Activated T-cell treated with anti-CD3 and anti-CD28 coated beads for 48 hours (primary cell): ENCODE measurements at regions not wholly inside any gene's neighbourhood (a gene's known extent, or its start where the extent isn't known, plus 50 kb on each side); places are given as distances from the start of the nearest gene placed in this dataset.

Experiments
- DNase-seq: peaks from one replicate; pipeline ENCODE4 v3.0.0-alpha.2; 2020; ENCODE audit warnings: low read depth

- no peak for DNase-seq
These were observed 739.3 kb upstream of the GCFC2 start for GRCh38 chr2:76450024-76450475.

GRCh38 chr2:76448956-76449355, 738.2 kb upstream of the GCFC2 start:
- no peak for DNase-seq

- DNase-seq = no peak
These were observed 736.6 kb upstream of the GCFC2 start for GRCh38 chr2:76447294-76447693.

- DNase-seq = no peak
These were observed 736.2 kb upstream of the GCFC2 start for GRCh38 chr2:76446872-76447271.

DNA sequence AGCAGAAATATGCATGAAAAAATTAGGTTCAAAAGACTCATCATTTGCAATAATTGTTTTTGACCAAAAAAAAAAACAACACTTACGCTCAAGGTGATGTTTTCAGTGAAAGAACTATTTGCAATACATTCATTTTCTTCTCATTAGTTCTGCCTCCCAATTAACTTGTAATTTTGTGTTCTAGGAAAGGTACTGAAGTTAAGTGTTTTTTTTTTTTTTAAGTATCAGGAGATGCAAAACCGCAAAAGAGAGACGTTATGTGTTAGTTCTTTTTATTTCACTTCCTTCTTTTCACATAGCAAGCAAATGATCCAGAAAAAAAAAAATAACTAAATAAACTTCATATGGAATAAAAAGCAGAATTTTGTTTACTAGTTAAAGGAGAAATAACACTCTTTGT, 735.2 kb upstream of the GCFC2 start:
- DNase-seq = no peak

DNA sequence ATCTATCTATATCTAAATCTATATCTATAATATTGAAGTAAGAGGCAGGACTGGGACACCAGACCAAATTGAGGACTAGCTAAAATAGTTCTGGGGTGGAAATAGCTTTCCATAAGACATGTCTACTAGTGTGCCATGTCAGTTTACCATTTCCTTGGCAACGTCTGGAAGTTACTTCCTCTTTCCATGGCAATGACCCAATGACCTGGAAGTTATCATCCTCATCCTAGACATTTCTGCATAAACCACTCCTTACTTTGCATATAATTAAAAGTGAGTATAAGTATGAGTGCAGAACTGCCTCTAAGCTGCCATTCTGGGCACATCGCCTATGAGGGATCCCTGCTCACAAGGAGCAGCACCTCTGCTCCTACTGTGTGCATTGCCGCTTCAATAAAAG, 734.0 kb upstream of the GCFC2 start:
- DNase-seq = no peak

GRCh38 chr2:76437564-76437963, 726.8 kb upstream of the GCFC2 start:
- no peak for DNase-seq

- no peak for DNase-seq
These were observed 718.7 kb upstream of the GCFC2 start for GRCh38 chr2:76429374-76429773.

GRCh38 chr2:76427452-76427851, 716.7 kb upstream of the GCFC2 start:
- no peak for DNase-seq

DNA sequence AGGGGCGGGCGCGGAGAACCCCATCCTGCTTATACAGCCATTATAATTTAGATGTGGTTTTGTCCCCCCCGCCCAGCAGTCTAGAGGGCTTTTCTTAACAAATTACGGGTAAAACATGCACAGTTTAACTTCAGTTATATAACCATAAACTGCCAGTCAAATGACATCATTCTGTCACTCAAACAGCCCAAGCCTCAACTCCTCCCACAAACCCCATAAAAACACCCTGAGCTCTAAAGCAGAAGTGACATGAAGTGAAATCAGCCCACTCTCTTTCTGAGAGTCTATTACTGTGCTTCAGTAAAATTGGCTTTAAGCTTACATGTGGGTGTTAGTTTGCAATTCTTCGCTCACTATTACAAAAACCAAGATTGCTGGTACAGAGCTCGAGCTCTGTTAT, 705.1 kb upstream of the GCFC2 start:
- no peak for DNase-seq

GRCh38 chr2:76413436-76413835, 702.7 kb upstream of the GCFC2 start:
- no peak for DNase-seq

GRCh38 chr2:76406134-76406855, 695.6 kb upstream of the GCFC2 start:
- no peak for DNase-seq

DNA sequence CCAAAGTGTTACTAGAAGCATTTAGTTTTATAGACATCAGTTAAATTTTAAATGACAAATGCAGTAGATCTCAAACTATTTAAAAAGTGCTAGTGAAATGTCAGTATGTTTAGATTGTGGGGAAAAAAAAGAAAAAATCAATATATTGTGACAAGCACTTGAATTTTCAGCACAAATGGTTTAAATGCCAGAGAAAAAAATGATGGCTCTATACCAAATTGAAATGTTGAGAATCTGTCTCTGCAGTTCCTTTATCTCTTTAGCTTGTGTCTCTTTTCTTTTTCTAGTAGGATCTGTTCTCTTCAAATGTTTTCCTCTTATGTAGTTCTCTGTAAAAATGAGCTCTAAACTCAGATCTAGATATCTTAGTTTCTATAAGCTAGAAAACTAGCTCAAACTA, 682.6 kb upstream of the GCFC2 start:
- no peak for DNase-seq

GRCh38 chr2:76391678-76392077, 681.0 kb upstream of the GCFC2 start:
- no peak for DNase-seq

- no peak for DNase-seq
These were observed 676.6 kb upstream of the GCFC2 start for GRCh38 chr2:76387294-76387693.

- no peak for DNase-seq
These were observed 675.2 kb upstream of the GCFC2 start for GRCh38 chr2:76385943-76386342.

- DNase-seq = no peak
These were observed 670.9 kb upstream of the GCFC2 start for GRCh38 chr2:76381624-76382023.

DNA sequence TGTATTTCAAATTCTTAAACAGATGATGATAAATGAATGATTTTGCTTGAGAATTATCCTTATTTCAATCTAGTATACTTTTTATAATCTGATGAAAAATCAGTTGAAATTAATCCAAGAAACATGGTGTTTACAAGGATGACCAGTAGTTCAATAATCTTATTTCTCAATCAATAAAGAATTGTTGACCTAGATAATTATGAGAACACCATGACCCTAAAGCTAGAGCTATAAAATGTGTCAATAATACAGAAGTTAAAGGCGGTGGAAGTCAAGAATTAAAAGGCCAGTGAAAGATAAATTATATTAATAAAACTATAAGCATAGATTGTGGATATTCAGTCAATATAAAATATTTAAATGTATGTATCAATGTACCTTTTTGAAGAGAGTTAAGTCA, 667.4 kb upstream of the GCFC2 start:
- DNase-seq = no peak

DNA sequence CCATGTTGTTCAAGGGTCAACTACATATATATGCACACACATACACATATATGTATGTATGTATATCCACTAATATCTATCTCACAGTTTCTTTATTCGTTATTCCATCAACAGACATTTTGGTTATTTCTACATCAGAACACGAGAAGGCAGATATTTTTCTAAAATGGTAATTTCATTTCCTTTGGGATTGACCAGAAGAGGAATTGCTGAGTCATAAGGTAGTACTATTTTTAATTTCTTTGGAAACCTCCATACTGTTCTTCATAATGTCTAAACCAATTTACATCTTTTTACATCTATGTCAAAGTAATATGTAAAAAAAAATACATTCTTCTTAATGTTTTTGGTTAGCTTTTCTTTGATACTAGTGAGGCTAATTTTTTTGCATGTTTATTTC, 630.7 kb upstream of the GCFC2 start:
- no peak for DNase-seq

DNA sequence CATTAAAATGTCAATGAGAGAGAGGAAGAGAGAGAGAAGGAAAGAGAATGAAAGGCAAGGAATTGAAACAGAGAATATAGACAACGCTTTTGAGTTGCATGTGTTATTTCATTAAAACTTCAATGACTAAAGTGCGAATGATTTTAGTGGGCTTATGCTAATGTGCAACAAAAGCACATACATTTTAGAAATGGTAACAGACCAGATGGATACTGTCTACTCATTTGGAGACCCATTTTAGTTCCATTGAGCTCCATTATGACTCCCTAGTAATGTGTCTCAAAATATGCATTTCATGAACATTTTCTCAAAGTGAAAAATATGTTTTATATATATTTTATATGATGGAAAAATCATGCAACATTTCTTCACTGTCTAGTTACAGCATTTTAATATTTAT, 622.2 kb upstream of the GCFC2 start:
- no peak for DNase-seq

GRCh38 chr2:76330865-76331264, 620.1 kb upstream of the GCFC2 start:
- DNase-seq = no peak

DNA sequence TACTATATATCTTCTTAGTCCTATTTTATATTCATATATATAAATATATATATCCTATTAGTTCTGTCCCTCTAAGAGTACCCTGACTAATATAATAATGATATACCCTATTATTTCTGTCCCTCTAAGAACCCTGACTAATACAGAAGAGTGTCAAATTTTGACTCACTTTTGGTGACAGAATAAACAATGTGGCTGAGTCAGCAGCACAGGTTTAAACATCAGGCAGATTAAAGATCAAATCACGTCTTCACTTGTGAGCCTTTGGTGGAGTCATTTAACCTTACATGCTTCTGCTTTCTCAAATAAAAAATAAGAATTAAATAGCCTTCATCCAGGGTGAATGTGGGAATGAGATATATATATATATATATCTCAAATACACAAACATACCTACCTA, 615.9 kb upstream of the GCFC2 start:
- DNase-seq = no peak

- DNase-seq = no peak
These were observed 612.7 kb upstream of the GCFC2 start for GRCh38 chr2:76323381-76323780.

- DNase-seq = no peak
These were observed 610.0 kb upstream of the GCFC2 start for GRCh38 chr2:76320716-76321115.
